ENCODE measurements at regions not wholly inside any gene's neighbourhood (a gene's known extent, or its start where the extent isn't known, plus 50 kb on each side); places are given as distances from the start of the nearest gene placed in this dataset.

GRCh38 chrX:149272690-149273463 lies 232.2 kb downstream of the IDS start:
- no peak overlapping the region for H3K27ac ChIP-seq
- no peaks in the 10 kb centered on the region for H3K36me3 ChIP-seq
- no peaks in the 10 kb centered on the region for H3K27me3 ChIP-seq
- DNase-seq (ENCODE audit: low spot score in 2 of 2), result no peak
- no peaks in the 10 kb centered on the region for H3K9me3 ChIP-seq
- no peaks in the 10 kb centered on the region for H3K4me1 ChIP-seq
- 67 to 68% methylated on average over 9 to 10 of the region's 10 CpGs for WGBS, 2 donors
- no peak overlapping the region for H3K4me3 ChIP-seq
- TF ChIP-seq POLR2A (IDR thresholded peaks at IDR 0.05), result no peak

GRCh38 chrX:149267878-149268813 lies 237.0 kb downstream of the IDS start:
- no peak overlapping the region for H3K4me3 ChIP-seq
- H3K27ac ChIP-seq, result no peak overlapping the region
- H3K9me3 ChIP-seq, result no peaks in the 10 kb centered on the region
- 67 to 71% methylated on average over 6 of the region's 6 CpGs for WGBS, 2 donors
- H3K36me3 ChIP-seq, result no peaks in the 10 kb centered on the region
- H3K4me1 ChIP-seq, result no peaks in the 10 kb centered on the region
- TF ChIP-seq EP300 (IDR thresholded peaks at IDR 0.05) (no peak), CTCF (IDR thresholded peaks at IDR 0.05) (no peak), POLR2A (IDR thresholded peaks at IDR 0.05) (no peak)
- no peaks in the 10 kb centered on the region for H3K27me3 ChIP-seq
- no peak for DNase-seq (ENCODE audit: low spot score in 2 of 2)

- no peaks in the 10 kb centered on the region for H3K9me3 ChIP-seq
- H3K36me3 ChIP-seq, result no peaks in the 10 kb centered on the region
- H3K27me3 ChIP-seq, result no peaks in the 10 kb centered on the region
- no peak for DNase-seq (ENCODE audit: low spot score in 2 of 2)
- H3K4me3 ChIP-seq, result no peak overlapping the region
- TF ChIP-seq POLR2A (IDR thresholded peaks at IDR 0.05) (no peak), CTCF (IDR thresholded peaks at IDR 0.05) (no peak), EP300 (IDR thresholded peaks at IDR 0.05) (no peak)
- no peaks in the 10 kb centered on the region for H3K4me1 ChIP-seq
- no peak overlapping the region for H3K27ac ChIP-seq
- 75 to 79% methylated on average over 1 of the region's 1 CpG for whole genome bisulfite sequencing, 2 donors
These were observed 243.0 kb downstream of the IDS start for GRCh38 chrX:149262086-149262485.

GRCh38 chrX:149259241-149259640 lies 245.9 kb downstream of the IDS start:
- 72 to 88% methylated on average over 2 of the region's 2 CpGs for WGBS, 2 donors

GRCh38 chrX:149255860-149256259 lies 249.2 kb downstream of the IDS start:
- WGBS, 2 donors, result 74 to 92% methylated on average over 1 of the region's 1 CpG
- Histone ChIP-seq H3K27me3 (no peaks in the 10 kb centered on the region), H3K36me3 (no peaks in the 10 kb centered on the region), H3K4me1 (no peaks in the 10 kb centered on the region), H3K27ac (no peak overlapping the region), H3K9me3 (no peaks in the 10 kb centered on the region), H3K4me3 (no peak overlapping the region)
- TF ChIP-seq POLR2A (IDR thresholded peaks at IDR 0.05) (no peak), EP300 (IDR thresholded peaks at IDR 0.05) (no peak), CTCF (IDR thresholded peaks at IDR 0.05) (no peak)
- DNase-seq (ENCODE audit: low spot score in 2 of 2), result no peak

More at GRCh38 chrX:149259241-149259640, 245.9 kb downstream of the IDS start:
- TF ChIP-seq EP300 (IDR thresholded peaks at IDR 0.05), result no peak
- TF ChIP-seq CTCF (IDR thresholded peaks at IDR 0.05), result no peak
- no peak for TF ChIP-seq POLR2A (IDR thresholded peaks at IDR 0.05)
- Histone ChIP-seq H3K4me3 (no peak overlapping the region), H3K36me3 (no peaks in the 10 kb centered on the region), H3K27ac (no peak overlapping the region), H3K9me3 (no peaks in the 10 kb centered on the region), H3K27me3 (no peaks in the 10 kb centered on the region), H3K4me1 (no peaks in the 10 kb centered on the region)
- DNase-seq (ENCODE audit: low spot score in 2 of 2), result no peak
